C4-2B (cell line): ENCODE measurements at regions not wholly inside any gene's neighbourhood (a gene's known extent, or its start where the extent isn't known, plus 50 kb on each side); places are given as distances from the start of the nearest gene placed in this dataset.

Source experiments
- CTCF ChIP-seq: fragments of 450-650 bp; conservative IDR thresholded peaks from 2 replicates; pipeline ENCODE4 v1.5.1; 2017; ENCODE audit warnings: mild to moderate bottlenecking
- ZFX ChIP-seq: fragments of 450-650 bp; IDR thresholded peaks from 2 replicates; pipeline ENCODE4 v1.6.1; 2017

- TF ChIP-seq CTCF (no peak), ZFX (no peak)
Observed at GRCh38 chrX:131828482-131828881, 194.6 kb upstream of the STK26 start.
